ENCODE measurements at regions not wholly inside any gene's neighbourhood (a gene's known extent, or its start where the extent isn't known, plus 50 kb on each side); places are given as distances from the start of the nearest gene placed in this dataset.

- TF ChIP-seq POLR2A (IDR thresholded peaks at IDR 0.05; ENCODE audit: low read length) (no peak), GATA1 (IDR thresholded peaks at IDR 0.05; ENCODE audit: low read depth, low read length) (no peak)
- no peak for DNase-seq
Measured at GRCh38 chr3:116929505-116930222, 220.1 kb downstream of the TUSC7 start.

- no peak for TF ChIP-seq POLR2A (IDR thresholded peaks at IDR 0.05; ENCODE audit: low read length)
- TF ChIP-seq GATA1 (IDR thresholded peaks at IDR 0.05; ENCODE audit: low read depth, low read length): no peak
- DNase-seq: no peak
Measured at GRCh38 chr3:116930786-116931185, 221.2 kb downstream of the TUSC7 start.

- no peak for TF ChIP-seq GATA1 (IDR thresholded peaks at IDR 0.05; ENCODE audit: low read depth, low read length)
- TF ChIP-seq POLR2A (IDR thresholded peaks at IDR 0.05; ENCODE audit: low read length): no peak
- no peak for DNase-seq
Measured at GRCh38 chr3:116939091-116939490, 229.5 kb downstream of the TUSC7 start.

- no peak for TF ChIP-seq POLR2A (IDR thresholded peaks at IDR 0.05; ENCODE audit: low read length)
- TF ChIP-seq GATA1 (IDR thresholded peaks at IDR 0.05; ENCODE audit: low read depth, low read length): no peak
- DNase-seq: no peak
Measured at GRCh38 chr3:116939550-116939949, 230.0 kb downstream of the TUSC7 start.

- DNase-seq: no peak
- TF ChIP-seq GATA1 (IDR thresholded peaks at IDR 0.05; ENCODE audit: low read depth, low read length) (no peak), POLR2A (IDR thresholded peaks at IDR 0.05; ENCODE audit: low read length) (no peak)
Measured at GRCh38 chr3:116940719-116941118, 231.1 kb downstream of the TUSC7 start.

GRCh38 chr3:116946376-116946775, 236.8 kb downstream of the TUSC7 start:
- TF ChIP-seq GATA1 (IDR thresholded peaks at IDR 0.05; ENCODE audit: low read depth, low read length): no peak
- no peak for DNase-seq

- no peak for TF ChIP-seq GATA1 (IDR thresholded peaks at IDR 0.05; ENCODE audit: low read depth, low read length)
- no peak for TF ChIP-seq POLR2A (IDR thresholded peaks at IDR 0.05; ENCODE audit: low read length)
- no peak for DNase-seq
Measured at GRCh38 chr3:116947148-116947547, 237.6 kb downstream of the TUSC7 start.

GRCh38 chr3:116947809-116948208, 238.2 kb downstream of the TUSC7 start:
- no peak for DNase-seq

GRCh38 chr3:116950301-116951055, 240.9 kb downstream of the TUSC7 start:
- no peak for TF ChIP-seq POLR2A (IDR thresholded peaks at IDR 0.05; ENCODE audit: low read length)
- TF ChIP-seq GATA1 (IDR thresholded peaks at IDR 0.05; ENCODE audit: low read depth, low read length): no peak

More at GRCh38 chr3:116947809-116948208, 238.2 kb downstream of the TUSC7 start:
- TF ChIP-seq GATA1 (IDR thresholded peaks at IDR 0.05; ENCODE audit: low read depth, low read length) (no peak), POLR2A (IDR thresholded peaks at IDR 0.05; ENCODE audit: low read length) (no peak)

GRCh38 chr3:116951610-116952009, 242.0 kb downstream of the TUSC7 start:
- no peak for DNase-seq
- TF ChIP-seq POLR2A (IDR thresholded peaks at IDR 0.05; ENCODE audit: low read length) (no peak), GATA1 (IDR thresholded peaks at IDR 0.05; ENCODE audit: low read depth, low read length) (no peak)

More at GRCh38 chr3:116950301-116951055, 240.9 kb downstream of the TUSC7 start:
- DNase-seq: no peak

- TF ChIP-seq GATA1 (IDR thresholded peaks at IDR 0.05; ENCODE audit: low read depth, low read length) (no peak), POLR2A (IDR thresholded peaks at IDR 0.05; ENCODE audit: low read length) (no peak)
- DNase-seq: no peak
Measured at GRCh38 chr3:116958291-116958690, 248.7 kb downstream of the TUSC7 start.

GRCh38 chr3:116961106-116961505, 251.5 kb downstream of the TUSC7 start:
- no peak for TF ChIP-seq POLR2A (IDR thresholded peaks at IDR 0.05; ENCODE audit: low read length)
- TF ChIP-seq GATA1 (IDR thresholded peaks at IDR 0.05; ENCODE audit: low read depth, low read length): no peak

GRCh38 chr3:116963802-116964201, 254.2 kb downstream of the TUSC7 start:
- DNase-seq: no peak
- no peak for TF ChIP-seq GATA1 (IDR thresholded peaks at IDR 0.05; ENCODE audit: low read depth, low read length)
- no peak for TF ChIP-seq POLR2A (IDR thresholded peaks at IDR 0.05; ENCODE audit: low read length)

More at GRCh38 chr3:116961106-116961505, 251.5 kb downstream of the TUSC7 start:
- no peak for DNase-seq

- DNase-seq: no peak
Measured at GRCh38 chr3:116966649-116967048, 257.1 kb downstream of the TUSC7 start.

GRCh38 chr3:116969135-116969534, 259.6 kb downstream of the TUSC7 start:
- no peak for DNase-seq
- no peak for TF ChIP-seq GATA1 (IDR thresholded peaks at IDR 0.05; ENCODE audit: low read depth, low read length)
- no peak for TF ChIP-seq POLR2A (IDR thresholded peaks at IDR 0.05; ENCODE audit: low read length)

More at GRCh38 chr3:116966649-116967048, 257.1 kb downstream of the TUSC7 start:
- TF ChIP-seq GATA1 (IDR thresholded peaks at IDR 0.05; ENCODE audit: low read depth, low read length) (no peak), POLR2A (IDR thresholded peaks at IDR 0.05; ENCODE audit: low read length) (no peak)
